GM19324 (cell line): ENCODE measurements at regions not wholly inside any gene's neighbourhood (a gene's known extent, or its start where the extent isn't known, plus 50 kb on each side); places are given as distances from the start of the nearest gene placed in this dataset.

Experiments used
- ATAC-seq: cut with Tn5 transposase; IDR thresholded peaks from one replicate; pipeline ENCODE4 v1.9.1; 2021; ENCODE audit warnings: mild to moderate bottlenecking, moderate library complexity; ENCODE audit not compliant: unreplicated experiment, low FRiP score

DNA sequence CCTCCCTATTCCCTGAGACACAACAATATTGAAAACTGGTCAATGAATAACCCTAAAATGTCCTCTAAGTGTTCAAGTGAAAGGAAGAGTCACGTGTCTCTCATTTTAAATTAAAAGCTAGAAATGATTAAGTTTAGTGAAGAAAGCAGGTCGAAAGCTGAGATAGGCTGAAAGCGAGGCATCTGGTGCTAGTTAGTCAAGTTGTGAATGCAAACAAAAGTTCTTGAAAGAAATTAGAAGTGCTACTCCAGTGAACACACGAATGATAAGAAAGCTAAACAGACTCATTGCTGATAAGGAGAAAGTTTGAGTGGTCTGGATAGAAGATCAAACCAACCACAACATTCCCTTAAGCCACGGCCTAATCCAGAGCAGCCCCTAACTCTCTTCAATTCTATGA is 99.4 kb upstream of the ZNF507 start:
- no peak for ATAC-seq

DNA sequence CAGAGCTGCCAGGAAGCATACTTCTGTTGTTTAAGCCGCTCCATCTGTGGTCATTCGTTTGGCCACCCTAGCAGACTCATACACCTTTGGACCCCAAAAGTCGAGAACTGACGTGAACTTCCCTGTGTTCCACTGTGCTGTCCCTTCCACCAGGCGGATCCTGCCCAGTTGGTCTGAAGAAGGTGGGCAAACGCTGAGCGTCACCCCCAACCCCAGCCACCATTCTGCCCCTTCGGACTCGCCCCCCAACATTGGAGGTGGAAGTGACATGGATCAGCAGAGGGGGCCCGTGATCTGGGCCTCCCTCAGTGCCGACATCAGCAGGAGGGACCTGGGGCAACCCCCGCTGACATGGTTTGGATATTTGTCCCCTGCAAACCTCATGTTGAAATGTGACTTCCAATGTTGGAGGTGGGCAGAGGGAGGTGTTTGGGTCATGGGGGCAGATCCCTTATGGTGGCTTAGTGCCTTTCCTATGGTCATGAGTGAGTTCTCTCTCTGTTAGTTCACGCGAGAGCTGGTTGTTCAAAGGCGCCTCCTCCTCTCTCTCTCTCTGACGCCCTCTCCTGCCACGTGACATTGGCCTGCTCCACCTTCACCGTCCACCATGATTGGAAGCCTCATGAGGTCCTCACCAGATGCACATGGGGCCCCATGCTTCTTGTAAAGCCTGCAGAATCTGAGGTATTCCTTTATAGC is 93.6 kb upstream of the ZNF507 start:
- ATAC-seq = no peak

DNA sequence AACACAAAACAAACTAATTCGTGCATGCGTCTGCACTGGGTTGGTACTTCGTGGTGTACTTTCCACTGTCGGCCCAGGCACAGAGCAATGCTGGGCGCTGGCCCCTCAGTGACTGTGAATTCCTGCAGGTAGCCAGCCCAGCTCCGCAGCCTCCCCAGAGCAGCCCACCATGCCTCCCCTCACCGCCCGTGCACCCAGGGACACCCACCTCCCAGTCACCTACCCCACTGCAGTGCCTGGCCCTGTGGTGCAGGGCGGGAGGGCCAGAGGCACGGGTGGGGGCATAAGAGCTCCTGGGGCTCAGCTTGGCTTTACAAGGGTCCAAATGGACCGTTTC is 93.1 kb upstream of the ZNF507 start:
- ATAC-seq = no peak

DNA sequence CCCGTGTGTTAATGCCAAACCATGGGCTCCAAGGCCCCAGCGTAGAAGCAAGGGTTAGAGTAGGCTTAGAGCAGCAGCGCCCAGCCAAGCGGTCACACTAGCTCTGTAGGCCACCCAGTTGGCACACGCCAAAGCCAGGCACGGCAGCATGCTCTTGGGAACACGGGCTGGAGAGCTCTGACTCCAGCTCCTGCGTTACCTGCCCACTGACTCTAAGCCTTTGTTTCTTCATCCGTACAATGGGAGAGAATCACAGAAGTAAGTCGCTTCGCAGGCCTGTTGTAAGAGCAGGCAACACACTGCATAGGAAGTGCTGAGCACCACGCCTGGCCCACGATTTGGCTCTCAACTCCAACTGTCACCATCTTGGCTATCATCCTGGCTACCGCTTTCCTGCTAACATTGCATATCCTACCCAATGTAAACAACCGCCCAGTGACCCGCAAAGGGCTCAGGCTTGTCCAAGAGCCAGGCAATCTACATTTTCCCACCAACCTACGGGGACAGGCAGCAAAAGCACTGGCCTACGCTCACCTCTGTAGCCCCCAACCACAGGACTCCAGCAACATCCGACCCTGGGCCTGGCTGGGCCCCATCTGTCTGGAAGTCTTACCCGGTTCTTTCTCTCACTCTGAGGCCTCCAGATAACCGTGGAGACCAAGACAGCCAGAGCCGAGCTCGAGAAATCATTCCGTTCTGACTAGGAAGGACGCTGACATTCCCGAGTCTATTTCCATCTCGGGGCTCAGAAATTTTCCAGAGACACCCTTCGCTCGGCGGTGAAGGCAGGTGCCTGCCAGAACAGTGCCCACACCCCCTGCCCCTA is 91.5 kb upstream of the ZNF507 start:
- ATAC-seq = no peak

DNA sequence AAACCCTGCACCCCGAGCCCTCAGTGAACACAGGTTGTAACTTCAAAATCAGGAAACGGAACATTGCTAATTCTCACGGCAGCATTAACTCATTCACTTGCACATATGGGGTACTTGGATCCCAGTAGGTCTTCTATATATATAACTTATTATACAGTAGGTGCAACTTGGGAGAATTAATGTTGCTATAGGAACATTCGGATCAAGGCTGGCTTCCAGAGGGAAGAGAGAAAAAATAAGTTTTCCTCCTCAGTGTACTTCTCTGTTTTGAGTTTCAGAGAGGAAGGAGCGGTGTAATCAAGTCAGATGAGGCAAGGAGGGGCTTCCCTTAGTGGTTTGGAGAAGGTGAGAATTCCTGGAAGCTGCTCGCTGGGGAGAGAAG is 90.9 kb upstream of the ZNF507 start:
- ATAC-seq = no peak

DNA sequence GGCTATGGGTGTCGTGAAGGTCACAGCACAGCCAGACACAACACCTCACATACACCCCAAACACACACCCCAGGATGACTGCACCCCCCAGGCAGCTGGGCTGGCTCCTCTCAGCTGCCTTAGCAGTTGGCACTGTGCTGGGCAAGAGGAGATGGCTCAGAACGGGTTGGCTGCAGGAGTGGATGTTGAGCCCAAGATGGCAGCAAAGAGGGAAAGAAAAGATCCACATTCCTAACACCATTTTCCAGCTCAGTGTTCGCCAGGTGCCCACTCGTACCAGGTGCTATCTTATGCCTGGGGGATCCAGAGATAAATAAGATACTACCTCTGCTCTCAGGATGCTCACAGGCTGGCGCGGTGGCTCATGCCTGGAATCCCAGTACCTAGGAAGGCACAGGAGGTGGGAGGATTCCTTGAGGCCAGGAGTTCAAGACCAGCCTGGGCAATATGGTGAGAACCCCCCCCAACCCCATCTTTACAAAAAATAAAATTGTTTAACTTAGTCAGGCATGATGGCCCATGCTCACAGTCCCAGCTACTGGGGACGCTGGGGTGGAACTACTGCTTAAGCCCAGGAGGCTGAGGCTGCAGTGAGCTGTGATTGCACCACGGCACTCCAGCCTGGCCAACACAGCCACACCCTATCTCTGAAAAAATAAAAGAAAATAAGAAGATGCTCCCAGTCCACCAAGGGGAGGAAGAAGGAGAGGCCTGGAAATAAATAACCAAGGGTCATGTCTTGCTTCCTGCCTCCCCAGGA is 89.7 kb upstream of the ZNF507 start:
- no peak for ATAC-seq

DNA sequence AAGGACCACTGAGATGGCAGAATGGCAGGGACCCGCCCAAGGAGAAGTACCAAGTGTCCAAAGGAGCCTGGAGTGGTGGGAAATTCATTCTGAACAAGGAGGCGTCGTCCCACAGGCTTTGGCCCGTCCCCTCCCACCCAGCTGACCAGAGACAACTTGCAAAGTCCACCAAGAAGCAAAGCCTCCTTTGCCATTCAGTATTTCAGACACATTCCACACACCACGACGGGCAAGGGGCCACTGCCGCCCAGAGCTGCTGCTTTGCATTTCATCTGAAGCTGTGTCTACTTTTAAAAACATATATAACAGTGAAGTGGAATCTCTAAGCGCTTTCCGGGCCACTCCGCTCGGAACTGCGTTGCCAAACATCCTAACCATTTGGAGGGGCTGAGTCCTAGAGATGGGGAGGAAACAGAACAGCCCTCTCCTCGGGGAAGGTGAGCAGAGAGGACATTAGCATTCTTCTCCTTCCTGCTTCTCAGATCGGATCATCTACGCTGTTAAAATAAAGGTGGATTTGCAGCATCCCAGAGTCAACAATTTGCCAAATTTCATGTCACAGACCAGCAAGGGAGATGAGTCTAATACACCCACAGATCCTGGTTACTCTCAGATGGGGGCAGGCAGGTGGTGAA is 89.0 kb upstream of the ZNF507 start:
- no peak for ATAC-seq

DNA sequence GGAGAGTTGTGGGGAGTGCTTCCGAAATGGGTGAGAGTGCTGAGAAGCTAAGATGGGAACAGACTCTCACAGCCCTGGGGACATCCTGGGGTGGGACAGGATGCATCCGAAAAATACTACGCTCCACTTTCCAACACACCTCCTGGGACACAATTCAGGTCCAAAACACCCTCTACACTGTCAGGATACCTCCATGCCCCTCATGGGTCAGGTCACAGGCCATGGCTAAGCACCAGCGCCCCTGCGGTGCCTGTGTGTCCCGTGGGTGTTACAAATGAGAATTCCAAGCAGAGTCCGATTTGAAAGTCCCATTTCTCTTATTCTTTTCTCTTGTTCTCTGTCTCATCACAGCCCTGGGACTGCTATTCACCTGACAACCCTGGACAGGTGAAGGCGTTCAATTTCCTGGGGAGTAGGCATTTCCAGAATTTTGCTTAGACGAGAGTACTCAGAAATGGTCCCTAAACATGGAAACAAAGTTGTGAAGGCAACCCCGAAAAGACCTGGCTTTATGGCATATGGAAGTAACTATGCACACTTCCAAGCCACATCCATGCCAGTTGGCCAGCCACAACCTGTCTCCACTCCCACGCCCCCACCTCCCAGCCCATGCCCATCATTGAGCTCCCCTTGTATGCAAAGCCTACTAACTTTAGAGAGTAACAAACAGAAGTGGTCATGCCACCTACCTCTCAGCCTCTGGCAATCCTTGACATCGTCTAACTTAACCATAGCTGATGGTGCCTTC is 87.9 kb upstream of the ZNF507 start:
- no peak for ATAC-seq

DNA sequence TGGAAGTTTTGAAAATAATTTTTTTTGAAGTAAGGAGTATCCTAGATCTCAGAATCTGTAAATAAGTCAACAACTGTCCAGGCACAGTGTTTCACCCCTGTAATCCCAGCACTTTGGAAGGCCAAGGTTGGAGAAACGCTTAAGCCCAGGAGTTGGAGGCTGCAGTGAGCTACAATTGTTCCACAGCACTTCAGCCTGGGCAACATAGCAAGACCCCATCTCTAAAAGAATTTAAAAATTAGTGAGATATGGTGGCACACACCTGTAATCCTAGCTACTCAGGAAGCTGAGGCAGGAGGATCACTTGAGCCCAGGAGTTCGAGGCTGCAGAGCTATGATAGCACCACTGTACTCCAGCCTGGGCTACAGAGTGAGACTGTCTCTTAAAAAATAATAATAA is 87.2 kb upstream of the ZNF507 start:
- ATAC-seq = no peak

DNA sequence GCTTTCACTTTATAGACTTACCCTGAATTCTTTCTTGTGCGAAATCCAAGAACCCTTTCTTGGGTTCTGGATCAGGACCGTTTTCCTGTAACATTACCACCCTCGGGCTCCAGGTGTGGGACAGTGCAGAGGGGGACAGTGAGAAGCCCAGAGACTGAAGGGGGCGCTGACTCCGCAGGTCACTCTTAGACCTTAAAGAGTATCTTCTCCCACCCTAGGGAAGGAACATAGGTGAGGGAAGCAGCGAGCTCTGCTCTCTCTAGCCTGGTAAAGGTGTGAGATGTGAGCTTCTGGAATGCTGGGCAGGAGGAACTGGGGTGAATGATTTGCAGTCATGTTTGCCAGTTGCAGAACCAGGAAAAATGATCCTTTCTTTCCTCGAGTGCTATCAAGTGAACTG is 80.8 kb upstream of the ZNF507 start:
- ATAC-seq = no peak

DNA sequence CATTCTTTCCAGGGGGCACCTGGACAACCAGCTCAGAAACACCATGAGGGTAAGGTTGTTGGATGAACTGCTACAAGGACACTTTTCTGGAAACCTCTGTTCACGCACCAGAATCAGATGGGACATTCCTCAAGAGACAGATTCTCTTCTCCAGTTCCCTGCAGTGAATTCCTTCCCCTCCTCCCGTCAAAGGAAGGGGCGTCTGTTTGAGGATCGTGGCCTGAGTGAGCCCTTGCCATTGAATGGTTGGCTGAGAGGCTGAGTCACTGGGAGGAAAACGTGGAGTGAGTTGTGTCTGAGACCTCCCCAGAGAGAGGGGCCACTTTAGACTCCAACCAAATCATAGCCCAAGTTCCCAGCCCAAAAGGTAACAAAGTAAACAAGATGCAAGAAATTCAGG is 79.4 kb upstream of the ZNF507 start:
- no peak for ATAC-seq

DNA sequence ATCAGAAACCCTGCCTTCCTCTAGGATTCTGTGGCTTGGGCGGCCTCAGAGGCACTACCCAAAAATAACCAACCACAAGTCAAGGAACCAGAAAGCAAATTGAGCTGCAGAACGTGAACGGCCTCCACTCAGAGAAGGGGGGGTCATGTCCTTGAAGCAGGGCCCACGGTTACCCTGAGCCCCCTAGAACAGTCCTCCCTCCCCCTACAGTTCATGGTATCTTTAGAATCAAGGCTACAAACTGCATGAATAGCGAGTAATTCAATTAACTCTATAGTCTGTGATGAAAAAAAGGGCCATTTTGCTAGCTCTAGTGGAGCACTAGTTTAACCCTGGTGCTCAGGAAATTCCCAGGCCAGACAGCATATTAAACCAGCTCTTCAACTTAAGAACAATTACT is 79.0 kb upstream of the ZNF507 start:
- no peak for ATAC-seq

DNA sequence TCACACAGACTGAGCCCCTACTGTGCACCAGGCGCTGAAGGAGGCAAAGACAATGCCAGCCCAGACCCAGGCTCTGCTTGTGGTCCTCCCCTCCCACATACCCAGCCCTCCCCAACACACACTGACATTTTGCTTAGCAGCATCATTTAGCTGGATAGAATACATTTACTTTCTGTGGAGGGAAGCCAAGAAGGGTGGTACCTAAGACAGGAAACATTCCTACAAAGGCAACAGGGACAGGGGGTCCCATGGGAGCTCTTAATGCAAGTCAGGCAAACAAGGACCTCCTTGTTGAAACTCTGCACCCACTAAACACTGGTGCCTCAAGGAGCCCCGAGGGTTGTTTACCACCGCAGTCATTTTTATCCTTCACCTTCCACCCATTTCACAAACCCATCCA is 77.0 kb upstream of the ZNF507 start:
- no peak for ATAC-seq

DNA sequence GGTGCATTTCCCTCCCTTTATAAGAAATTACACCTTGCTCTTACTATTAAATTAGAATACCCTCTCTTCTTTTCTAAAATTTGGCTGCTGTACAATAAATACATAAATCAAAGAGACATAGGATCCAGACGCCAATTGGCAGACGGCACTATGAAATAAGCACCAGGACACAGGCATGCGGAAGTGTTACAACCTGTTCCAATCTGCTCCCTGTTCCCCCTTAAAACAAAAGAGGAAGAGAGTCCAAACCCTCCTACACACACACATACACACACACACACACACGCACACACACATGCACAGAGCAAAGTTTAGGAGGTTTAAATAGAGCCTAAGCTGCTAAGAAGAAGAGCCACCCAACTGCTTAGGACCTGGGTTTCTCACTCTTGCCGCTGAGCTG is 75.6 kb upstream of the ZNF507 start:
- no peak for ATAC-seq

DNA sequence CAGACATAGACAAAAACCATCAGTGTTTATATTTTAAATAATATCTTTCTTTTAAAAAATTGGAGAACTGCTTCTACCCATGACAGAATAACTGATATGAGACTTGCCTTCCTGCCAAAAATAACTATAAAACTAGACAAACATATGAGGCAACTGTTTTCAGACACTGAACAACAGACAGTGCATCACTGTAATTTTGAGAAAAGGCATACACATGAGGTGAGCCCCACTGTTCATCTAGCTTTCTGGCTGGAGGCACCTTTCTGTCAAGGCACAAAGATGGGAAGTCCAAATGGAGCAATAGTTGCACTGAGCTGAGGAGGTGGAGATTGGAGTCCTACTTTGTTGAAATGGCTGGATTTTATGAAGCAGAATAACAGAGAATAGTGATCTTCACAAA is 71.9 kb upstream of the ZNF507 start:
- ATAC-seq = no peak

DNA sequence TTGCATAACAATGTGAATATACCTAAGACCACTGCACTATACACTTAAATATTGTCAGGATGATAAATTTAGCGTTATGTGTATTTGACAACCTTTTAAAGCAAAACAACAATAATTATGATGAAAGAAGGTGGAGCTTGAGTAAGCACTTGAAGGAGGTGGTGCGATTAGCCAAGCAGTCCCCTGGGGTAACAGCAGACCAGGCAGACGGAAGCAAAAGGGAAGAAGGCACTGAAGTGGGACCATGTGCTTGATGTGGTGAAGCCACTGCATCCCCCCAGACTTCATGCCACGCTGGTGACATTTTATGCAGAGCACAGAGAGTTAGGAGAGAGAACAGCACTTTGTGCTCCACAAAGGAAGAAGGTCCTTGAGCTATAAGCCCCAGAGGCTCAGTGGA is 58.3 kb upstream of the ZNF507 start:
- ATAC-seq = no peak

DNA sequence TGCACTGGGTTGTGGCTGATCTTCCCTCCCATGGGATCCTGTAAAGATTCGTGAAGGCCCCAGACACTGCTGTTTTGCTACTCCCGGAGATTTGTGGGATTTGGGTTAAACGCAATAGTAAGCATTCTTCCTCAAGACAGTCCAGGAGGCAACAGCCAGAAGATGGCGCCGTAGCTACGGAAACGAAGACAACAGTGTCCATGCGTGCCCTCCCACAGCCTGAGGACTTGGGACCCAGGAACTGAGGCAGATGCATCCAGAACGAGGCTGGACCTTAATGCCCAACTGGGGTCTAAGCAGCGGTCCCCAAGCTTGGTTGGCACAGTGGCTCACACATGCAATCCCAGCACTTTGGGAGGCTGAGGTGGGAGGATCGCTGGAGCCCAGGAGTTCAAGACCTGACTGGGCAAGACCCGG is 57.6 kb upstream of the ZNF507 start:
- no peak for ATAC-seq

DNA sequence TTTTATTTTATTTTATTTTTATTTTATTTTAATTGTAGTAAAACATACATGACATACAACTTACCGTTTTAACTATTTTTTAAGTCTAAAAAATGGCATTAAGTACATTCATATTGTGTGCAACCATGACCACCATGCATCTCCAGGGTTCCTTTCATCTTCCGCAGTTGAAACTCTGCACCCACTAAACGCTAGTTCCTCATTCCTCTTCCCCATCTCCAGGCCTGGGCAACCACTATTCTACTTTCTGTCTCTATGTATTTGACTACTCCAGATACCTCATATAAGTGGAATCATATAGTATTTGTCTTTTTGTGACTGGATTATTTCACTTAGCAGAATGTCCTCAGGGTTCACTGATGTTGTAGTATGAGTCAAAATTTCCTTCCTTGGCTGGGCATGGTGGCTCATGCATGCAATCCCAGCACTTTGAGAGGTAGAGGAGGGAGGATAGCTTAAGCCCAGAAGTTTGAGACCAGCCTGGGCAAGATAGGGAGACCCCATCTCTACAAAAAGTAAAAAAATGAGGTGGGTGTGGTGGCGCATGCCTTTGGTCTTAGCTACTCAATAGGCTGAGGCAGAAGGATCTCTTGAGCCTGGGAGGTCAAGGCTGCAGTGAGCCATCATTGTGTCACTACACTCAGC is 55.7 kb upstream of the ZNF507 start:
- no peak for ATAC-seq

DNA sequence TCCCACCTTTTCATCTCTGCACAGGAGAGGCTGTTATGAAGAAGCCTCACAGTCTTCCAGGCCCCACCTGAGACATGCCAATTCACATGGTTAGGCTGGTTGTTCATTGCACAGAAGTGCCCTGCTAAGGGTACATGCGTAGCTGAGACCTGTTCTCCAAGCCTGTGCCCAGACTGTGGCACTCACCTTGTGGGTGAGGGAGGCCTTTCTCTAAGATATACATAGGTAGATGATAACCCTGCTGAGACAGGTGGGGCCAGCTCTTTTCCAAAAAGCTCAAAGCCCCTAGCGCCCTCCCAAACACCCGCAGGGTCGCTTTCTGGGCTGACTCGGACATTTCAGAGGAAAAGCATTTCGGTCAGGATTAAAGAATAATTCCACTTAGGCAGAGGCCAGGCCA is 53.5 kb upstream of the ZNF507 start:
- ATAC-seq = no peak

DNA sequence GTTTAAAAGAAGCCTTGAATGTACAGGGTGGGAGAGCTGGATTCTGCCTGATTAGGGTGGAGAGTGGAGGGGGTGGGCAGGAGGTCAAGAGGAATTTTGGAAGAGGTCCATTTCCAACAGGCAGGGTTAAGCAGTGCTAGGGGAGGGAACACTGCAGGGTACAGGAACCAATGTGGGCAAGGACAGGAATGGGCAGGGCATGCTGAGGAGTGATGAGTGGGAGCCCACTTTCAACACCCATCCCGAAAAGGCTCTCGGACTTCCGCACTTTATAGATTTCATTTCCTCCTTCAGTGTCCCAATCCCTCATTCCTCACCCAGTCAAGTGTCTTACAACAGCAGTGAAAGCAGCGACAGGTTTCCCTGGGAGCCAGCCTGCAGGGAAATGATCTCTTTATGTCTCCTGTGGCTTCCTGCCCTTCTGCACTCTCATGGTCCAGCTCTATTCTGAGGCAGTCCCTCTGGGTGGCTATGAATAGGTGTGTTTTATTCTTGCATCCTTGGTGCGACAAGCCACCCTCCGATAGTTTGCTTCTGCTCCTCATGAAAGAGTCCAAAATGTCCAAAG is 50.5 kb upstream of the ZNF507 start:
- no peak for ATAC-seq
